Dedifferentiated amniotic fluid mesenchymal stem cell (primary cell): ENCODE measurements at regions not wholly inside any gene's neighbourhood (a gene's known extent, or its start where the extent isn't known, plus 50 kb on each side); places are given as distances from the start of the nearest gene placed in this dataset.

Source experiments
- DNase-seq: peaks from one replicate; pipeline ENCODE4 v3.0.0-alpha.2; 2016; ENCODE audit errors: extremely low spot score

DNA sequence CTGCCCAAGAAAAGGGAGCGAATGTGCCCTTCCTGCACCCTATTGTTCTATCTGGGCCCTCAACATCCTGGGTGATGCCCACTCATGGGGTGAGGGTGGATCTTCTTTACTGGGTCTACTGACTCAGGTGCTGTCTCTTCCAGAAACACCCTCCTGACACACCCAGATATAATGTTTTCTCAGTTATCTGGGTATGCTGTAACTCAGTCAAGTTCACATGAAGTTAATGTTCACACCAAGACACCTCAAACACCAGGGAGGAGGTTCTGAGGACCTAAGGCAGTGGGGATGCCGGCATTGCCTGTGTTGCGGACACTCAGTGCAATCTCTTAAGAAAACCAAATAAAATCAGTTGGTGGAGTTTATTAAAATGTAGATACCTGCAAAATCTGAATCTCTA, 500.9 kb downstream of the BCL11A start:
- DNase-seq, result no peak

DNA sequence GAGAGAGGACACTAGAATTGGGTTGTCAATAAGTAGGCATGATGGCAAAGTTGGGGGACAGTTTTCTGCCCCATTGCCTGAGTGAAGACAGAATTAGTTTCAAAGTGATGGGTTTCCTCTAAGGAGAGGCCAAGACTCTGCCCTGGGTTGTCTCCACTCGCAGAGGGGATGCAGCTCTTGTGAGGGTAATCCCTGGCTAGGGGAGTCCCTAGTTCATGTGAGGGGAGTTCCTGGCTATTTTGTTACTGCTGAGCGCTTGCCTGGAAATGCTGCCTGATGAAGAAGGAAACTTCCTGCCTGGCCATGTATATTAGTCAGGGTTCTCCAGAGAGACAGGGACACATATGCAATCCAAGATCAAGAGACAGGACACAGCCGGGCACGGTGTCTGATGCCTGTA, 501.5 kb downstream of the BCL11A start:
- no peak for DNase-seq

DNA sequence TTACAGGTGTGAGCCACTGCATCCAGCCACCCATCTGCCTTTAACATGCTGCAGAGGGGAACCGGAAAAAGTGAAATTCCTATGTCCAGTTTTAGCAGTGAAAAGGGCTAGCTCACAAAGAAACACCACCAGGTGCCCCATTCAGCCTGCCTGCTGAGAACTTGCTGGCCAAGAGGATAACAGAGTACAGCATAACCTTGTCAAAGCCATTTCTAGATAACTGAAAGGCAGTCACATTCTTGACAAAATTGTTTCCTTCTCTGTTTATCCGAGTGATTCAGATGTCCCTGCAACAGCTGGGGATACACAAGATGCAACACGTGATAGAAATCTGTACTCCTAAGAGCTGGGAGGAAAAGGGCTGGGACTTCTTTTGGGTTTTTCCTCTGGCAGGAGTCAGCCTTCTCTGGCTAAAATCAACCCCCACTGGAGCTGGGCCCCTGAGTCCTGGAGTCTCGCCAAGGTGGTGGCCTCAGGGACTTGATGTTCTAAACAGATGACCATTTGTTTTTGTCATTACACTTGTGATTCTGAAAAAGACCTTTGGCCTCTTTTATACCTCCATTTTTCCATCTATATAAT, 505.4 kb downstream of the BCL11A start:
- DNase-seq, result no peak

DNA sequence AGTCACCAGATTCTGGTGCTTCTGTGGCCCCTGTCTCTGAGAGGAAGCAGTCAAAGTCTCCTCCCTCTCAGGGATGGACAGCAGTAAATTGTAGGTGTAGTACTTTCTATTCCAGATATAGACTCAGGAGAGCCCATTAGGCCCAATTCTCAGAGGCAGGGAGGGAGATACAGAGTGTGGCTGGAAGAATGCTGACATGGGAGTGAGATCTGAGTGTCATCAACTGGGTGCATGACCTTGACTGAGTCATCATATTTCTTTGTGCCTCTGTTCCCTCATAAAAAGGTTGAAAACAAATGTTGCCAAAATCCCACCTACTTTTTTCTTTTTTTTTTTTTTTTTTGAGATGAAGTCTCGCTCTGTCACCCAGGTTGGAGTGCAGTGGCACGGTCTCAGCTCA, 506.1 kb downstream of the BCL11A start:
- DNase-seq, result no peak

DNA sequence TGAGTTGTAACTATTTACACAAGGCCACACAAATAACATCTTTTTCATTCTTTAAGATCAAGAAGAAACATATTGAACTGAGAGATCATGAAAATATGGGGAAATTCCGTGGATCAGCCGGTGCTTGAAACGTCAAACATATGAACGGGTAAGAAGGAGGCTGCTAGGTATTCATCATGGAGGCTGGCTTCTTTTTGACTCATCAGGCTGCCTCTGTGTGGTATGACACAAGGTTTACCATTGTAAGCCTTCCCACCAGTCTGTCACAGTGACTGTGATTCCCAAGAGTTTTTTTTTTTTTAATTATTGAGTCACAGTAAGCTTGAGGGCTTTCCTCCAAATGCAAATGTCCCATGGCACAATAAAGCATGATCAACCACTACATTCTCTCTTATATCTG, 506.9 kb downstream of the BCL11A start:
- DNase-seq, result no peak

DNA sequence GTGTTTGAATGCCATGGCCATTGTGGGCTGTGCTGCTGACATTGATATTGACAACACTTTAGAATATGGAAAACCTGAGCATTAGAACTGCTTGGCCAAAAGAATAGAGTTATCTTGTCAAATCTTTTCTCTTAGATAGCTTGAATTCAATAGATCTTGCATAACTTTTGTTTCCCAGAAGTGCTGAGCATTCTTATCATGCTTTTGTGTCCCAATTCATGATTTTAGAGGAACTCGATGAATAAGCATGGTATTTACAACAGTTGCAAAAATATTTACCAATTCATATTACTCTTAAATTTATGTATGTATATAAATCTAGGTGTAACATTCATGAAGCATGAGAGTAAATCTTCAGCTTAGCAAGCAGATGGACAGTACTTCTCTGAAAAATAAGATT, 508.0 kb downstream of the BCL11A start:
- no peak for DNase-seq

DNA sequence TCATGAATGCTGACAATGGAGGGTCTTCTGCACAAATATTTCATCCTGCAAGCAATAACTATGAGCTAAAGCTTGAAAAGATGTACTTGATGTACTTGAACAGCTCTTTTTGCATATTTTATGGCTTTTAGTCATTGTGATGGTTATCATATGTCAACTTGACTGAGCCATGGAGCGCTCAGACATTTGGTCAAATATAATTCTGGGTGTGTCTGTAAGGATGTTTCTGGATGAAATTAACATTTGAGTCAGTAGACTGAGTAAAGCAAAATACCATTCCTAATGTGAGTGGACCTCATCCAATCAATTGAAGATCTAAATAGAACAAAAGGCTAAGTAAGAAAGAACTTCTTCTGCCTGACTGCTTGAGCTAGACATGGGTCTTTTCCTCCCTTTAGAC, 509.0 kb downstream of the BCL11A start:
- no peak for DNase-seq

DNA sequence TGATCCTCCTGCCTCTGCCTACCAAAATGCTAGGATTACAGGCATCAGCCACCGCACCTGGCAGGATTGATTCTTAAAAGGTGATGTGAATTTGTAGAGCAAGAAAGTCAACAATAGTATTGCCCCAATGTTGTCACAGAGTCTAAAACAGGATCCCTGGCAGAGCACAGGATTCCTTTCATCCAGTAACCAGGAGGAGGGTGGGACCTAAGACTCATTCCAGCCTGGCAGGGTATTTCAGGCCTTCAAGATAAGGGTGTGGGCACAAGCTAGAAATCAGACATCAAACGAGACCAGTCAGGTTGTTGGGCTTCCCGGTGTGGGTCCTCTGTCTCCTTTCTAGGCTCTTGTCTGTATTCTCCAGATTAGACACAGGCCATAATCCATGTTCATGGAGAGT, 511.4 kb downstream of the BCL11A start:
- no peak for DNase-seq

DNA sequence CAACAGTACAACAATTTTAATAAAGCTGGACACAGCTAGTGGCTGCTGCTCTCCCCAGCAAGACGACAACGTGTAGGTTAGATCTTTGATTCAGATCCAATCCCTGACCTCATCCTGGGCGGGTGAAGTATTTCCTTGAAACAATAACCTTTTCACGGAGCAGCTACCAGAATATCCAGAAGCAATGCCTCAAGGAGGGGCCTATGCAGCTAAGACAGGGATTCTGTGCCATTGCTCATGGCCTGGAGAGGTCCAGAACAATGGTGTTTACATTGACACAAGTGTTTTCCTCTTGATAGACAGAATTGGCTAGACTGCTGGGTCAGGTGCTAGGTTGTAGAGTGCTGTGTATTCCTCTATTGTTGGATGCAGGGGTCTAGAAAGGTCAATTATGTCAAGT, 520.1 kb downstream of the BCL11A start:
- DNase-seq, result no peak

DNA sequence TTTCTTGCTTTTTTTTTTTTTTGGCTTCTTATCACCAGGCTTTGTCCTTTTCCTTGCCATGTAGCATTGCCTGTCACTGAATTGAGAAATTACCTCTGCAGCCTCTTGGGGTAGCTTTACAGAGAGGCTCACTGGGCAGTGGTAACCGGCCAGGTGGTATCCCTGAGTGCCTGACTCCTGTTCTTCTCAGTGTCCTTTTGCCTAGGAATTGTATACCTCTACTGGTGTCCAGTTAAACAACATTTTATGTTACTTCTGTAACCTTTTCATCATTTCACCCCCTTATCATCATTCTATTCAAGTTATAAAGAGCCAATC, 523.9 kb downstream of the BCL11A start:
- DNase-seq, result no peak

DNA sequence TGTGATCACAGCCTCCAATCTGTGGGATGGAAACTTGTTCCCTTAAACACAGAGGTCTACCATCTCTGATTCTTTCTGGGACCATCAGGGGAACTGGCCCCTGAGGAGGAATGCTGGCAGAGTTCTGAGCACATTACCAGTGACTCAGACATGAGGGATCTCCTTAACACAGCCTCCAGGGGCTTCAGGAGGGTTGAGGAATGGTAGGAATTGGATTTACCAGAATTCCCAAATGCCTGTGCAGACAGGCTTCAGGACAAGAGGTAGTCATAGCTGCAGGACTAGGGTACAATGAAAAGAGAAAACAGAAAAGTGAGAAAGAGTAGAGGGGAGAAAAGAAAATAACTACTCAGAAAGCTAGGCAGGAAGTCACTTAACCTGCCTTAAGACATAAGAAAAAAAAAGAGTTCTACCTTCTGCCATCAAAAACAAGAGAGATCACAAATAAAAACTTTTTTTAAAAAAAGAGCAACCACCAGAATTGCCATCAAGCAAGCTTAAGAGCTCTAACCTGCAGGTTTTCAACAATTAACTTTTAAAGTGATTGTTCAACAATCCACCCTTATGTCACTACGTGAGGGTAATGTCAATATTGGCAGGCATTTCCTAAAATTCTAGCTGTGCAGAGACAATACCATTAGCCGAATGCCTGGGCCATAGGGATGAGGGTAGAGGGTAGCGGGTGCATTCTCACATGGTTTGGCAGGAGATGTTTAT, 524.4 kb downstream of the BCL11A start:
- no peak for DNase-seq

DNA sequence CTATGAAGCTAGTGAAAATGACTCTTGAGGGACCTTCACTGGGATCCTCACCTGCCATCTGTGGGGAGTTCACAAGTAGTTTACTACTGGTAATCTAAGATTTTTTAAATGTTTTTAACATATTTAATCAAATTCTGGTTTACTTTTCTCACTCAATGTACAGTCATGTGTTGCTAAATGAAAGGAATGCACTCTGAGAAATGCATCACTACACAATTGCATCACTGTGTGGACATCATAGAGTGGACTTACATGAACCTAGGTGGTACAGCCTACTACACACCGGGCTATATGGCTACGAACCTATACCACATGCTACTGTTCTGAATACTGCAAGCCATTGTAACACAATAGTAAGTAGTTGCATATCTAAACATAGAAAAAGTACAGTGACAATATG, 528.0 kb downstream of the BCL11A start:
- DNase-seq, result no peak

DNA sequence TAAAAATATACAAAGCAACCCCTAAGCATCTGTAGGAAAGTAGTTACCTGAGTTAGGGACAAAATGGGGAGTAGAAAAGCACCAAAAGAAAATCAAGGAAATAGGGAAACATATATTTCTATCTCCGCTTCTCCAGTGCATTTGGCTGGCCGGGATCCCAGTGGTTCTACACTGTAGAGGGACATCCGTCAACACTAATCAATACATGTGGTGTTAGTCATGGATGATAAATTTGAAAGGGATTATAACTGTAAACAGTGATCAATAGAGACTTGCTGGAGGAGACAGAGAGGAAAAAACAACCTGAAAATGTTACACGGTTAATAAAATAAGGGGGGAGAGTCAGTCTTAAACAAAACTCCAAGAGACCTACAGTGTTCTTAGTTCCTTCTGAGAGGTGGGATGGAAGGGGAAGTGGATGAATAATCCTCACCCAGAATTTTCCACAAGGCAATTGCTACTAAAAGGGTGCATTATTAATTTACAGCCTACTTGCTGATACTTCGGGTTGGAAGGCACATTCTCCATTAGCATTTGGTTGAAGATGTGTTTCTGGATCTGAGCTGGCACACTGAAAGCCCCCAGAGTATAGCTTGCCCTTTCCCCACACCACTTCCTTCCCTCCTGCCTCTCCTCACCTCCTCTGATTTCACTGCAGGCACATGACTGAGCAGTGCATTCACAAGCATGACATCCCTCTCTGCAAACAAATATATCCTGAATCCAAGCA, 530.0 kb downstream of the BCL11A start:
- no peak for DNase-seq

DNA sequence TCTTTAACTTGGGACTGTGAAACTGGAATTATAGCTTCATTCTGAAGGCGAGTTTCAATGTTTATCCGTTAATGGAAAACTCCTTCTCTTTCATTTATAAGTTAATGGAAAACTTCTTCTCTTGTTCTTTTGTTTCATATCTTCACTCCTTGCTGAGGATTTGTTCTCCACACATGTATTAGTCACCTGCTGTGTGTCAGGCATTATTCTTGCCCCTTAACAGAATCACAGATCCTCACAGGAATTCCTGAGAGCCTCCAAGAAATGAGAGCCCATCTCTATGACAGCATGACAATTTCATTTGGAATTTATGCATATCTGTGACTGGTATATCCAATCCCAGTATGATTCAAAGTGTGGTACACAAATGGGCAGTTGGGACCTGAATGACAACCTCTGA, 545.8 kb downstream of the BCL11A start:
- DNase-seq, result no peak

DNA sequence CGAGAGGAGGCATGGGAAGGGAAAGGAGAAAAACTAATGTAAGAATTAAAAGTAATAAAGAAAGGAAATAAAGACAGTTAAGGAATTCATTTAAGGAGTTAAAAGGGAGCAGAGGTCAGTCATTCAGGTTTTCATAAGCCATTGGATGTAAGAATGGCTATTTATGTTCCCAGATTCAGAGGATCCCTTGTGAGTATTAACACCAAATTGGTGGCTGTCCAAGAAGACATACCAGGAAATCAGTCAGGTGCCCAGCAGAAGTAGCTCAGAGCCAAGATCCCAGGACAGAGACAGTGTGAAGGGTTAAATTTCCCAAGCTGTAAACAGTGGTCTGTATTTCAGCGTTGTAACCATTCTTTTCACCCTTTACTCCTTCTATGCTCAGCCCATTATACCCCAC, 550.4 kb downstream of the BCL11A start:
- no peak for DNase-seq

DNA sequence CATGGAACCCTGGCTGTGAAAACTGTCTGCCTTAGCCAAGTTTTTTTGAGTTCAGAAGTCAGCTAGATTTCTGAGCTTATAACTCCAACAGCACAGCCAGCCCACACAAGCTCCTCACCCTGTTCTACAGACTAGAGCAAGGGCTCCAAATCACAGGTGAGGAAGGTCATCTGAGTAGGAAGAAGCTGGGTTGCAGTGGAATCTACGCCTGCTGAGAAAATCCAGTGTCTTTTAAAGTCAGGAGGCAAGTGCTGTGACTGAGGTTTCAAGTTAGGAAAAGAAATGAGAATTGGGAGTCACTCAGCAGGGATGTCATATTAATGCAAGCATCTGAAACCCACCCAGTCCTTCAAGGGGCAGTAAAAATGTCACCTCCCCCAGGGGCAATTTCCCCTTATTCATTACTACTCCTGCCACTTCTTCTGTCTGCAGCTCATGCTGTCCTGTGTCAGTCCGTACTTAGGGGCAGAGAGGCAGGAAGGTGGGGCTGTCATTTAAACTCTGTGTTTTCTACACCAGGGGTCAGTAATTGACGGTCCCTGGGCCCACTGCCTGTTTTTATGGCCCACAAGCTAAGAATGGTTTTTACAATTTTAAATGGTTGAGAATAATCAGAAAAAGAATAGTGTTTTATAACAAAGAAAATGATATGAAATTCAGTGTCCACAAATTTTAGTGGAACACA, 551.1 kb downstream of the BCL11A start:
- DNase-seq, result no peak

DNA sequence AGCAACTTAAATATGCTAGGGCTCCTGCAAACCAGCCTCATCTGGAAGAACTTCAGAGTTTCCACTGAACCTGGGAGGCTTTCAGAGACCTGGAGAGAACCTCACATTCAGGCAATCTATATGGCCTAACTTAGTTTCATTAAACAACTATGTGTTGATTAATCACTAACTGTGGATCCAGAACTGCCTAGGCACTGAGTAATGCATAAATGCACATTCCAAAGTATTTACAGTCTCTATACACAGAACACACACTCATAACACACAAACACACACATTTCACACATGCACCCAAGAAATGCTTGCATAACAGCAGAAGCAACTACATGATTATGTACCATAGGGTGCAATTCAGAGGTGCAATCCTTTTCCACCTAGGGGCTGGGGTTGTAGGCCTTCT, 552.8 kb downstream of the BCL11A start:
- no peak for DNase-seq

DNA sequence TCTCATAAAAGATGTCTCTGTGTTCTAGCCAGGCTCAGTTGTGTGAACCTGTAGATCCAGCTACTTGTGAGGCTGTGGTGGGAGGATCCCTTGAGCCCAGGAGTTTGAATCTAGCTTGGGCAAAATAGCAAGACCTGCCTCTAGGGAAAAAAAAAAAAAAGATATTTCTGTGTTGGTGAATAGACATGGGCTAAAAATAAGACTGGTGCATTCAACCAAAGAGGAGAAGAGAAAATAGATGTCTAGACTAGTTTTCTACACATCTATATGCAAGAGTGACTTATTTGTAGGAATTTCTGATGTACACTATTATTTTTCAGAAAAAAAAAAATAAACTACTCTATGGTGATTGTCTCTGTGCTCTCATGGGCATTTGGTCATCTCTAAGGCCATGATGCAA, 555.1 kb downstream of the BCL11A start:
- no peak for DNase-seq

DNA sequence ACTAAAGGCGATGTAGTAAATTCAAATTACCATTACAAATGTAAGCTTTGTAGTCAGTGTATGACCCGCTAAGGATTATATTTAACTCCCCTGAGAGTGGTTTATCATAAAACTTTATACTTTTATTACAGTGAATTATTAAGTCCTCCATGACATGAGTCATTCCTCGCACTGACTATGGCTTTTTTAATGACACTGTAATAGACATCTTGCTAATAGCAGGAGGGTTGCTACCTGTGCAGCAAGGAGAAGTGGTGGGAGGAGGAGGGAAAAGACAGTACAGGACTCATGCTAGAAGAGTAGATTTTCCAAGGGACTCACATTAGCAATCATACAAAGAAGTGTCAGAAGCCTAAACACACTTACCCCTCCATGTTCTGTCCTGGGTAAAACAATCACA, 556.1 kb downstream of the BCL11A start:
- DNase-seq, result no peak

DNA sequence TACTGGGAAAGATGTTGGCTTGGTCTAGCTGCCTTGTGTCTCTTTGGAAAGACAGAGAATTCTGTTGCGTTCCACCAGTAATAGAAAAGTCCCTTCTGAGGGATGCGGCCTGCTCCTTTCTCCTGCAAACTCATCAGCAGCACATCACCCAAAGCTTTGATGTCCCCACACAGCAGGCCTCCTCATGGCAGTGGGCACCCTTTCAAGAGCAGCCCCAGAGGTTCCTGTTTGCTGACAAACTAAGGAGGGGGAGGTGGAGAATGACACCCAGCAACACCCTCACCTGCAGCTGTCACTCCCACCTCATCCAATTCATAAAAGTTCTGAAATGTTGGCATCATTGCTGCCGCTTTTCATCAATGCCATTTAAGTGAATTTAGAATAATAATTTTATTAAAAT, 556.6 kb downstream of the BCL11A start:
- DNase-seq, result no peak

DNA sequence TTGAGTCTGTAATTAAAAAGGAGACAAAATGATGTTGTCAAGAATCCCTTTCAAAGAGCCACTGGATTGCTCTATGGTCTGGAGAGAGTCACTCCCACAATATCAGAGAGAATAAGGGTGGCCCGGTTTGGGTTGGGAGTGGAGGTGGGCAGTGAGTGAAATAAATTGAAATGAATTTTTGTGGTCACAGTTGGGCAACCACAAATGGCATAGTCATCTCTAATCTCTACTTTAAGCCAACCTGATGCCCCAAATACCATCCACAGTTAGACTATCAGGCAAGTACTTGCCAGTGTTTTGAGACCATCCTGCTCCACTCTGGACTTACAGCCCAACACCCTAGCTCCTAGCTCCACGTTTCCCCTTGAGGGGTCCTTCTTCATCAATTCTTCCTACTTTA, 559.7 kb downstream of the BCL11A start:
- DNase-seq, result no peak

DNA sequence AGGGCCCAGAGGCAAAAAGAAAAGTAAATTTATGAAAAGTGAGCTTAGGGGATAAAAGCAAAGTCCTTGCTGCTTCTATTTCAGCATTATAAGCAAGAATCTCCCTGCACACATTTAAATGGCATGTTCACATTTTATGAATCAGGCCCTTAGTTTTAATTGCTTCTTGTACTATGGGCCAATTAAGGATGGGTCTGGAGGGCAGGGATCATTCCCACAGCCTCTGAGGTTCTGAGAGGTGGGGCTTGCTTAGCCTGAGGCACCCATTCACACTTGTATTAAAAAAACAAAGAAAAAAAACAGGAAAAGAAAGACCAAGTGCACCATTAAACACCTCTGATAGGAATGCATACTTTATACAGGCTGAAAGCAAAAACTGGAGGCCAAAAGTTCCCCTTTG, 565.1 kb downstream of the BCL11A start:
- no peak for DNase-seq

DNA sequence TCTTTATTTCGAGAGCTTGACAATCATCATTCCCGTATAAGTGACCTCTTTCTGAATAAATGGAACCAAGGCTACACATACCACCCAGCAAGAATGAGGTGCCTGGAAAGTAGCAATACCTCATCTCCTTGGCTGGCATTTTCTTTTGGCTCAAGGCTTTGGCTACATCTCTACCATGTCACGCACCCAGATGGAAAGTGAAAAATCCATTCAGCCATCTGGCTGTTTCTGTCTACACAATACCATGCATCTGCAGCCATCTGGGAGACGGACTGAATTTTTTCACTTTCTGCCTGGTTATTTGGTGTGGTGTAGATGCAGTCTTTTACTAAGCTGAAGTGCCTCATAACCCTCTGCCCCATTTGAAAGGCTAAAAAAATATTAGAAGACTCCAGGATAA, 566.9 kb downstream of the BCL11A start:
- DNase-seq, result no peak
